SW480 (cell line): ENCODE measurements at regions not wholly inside any gene's neighbourhood (a gene's known extent, or its start where the extent isn't known, plus 50 kb on each side); places are given as distances from the start of the nearest gene placed in this dataset.
"Not testable (repeated sequence)": the region's sequence is repeated elsewhere in the genome, so short reads cannot be mapped to it uniquely, and the experiment has no call there.

Source experiments
- DNase-seq: peaks from one replicate; pipeline ENCODE4 v3.0.0-alpha.2; 2016; ENCODE audit warnings: low spot score

DNA sequence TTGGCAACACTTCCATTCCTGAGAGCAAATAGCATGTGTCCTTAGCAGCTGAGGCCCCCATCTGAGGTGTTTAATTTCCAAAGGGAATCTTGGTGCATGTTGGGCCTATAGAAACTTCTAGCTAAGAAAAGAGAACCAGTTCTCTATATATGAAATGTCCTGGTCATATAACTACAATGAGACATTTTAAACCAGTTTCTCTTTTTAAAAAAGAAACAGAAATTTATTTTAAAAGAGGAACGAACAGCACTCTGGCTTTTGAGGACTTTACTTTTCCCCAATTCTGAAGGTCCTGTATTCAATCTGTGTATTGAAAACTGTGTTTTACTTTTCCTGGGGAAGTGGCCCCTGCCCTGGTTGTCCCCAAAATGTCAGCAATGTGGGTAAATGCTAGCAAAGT, 94.0 kb upstream of the FOXN2 start:
- DNase-seq: no peak

GRCh38 chr2:48221846-48222516, 92.5 kb upstream of the FOXN2 start:
- DNase-seq: peak; percentile 82

- DNase-seq: no peak
These were observed 86.7 kb upstream of the FOXN2 start for GRCh38 chr2:48227617-48228344.

- no peak for DNase-seq
These were observed 86.2 kb upstream of the FOXN2 start for GRCh38 chr2:48228345-48228684.

GRCh38 chr2:48229063-48229462, 85.4 kb upstream of the FOXN2 start:
- DNase-seq: no peak

GRCh38 chr2:48230834-48231233, 83.6 kb upstream of the FOXN2 start:
- DNase-seq: no peak

DNA sequence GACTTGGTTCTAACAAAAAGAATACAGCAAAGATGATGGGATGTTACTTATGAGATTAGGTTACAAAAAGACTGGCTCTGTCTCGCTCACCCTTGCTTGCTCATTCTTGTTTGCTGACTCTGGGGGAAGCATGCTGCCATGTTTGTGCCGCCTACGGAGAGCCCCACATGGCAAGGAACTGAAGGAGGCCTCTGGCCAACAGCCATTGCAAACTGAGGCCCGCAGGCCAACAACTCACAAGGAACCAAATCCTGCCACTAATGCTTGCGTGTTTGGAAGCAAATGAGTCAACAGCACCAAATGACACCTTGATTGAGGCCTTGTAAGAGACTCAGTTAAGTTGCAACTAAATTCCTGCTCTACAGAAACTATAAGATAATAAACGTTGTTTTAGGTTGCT, 82.1 kb upstream of the FOXN2 start:
- DNase-seq: no peak

GRCh38 chr2:48233005-48233404, 81.5 kb upstream of the FOXN2 start:
- DNase-seq: no peak

DNA sequence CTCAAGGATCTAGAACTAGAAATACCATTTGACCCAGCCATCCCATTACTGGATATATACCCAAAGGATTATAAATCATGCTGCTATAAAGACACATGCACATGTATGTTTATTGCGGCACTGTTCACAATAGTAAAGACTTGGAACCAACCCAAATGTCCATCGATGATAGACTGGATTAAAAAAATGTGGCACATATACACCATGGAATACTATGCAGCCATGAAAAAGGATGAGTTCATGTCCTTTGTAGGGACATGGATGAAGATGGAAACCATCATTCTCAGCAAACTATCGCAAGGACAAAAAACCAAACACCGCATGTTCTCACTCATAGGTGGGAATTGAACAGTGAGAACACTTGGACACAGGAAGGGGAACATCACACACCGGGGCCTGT, 80.7 kb upstream of the FOXN2 start:
- not testable (repeated sequence) for DNase-seq

DNA sequence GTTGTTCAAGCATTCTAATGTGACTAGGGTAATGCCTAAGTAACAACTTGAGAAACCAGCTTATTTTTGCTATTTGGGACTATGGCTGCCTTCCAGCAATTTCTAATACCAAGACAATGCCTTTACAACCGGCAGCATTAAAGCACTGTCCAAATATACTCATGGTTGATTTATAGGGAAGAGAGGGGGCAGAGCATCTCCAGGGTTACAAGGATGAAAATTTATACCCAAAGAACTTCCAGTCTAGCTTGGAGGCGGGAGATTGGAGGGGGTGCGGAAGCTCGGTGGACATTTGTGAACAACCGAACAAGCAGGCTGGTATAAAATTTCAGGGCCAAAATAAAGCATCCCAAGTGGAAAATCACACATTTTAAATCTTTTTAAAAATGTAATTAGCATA, 79.4 kb upstream of the FOXN2 start:
- DNase-seq: no peak

- DNase-seq: no peak
These were observed 76.1 kb upstream of the FOXN2 start for GRCh38 chr2:48238381-48238780.

DNA sequence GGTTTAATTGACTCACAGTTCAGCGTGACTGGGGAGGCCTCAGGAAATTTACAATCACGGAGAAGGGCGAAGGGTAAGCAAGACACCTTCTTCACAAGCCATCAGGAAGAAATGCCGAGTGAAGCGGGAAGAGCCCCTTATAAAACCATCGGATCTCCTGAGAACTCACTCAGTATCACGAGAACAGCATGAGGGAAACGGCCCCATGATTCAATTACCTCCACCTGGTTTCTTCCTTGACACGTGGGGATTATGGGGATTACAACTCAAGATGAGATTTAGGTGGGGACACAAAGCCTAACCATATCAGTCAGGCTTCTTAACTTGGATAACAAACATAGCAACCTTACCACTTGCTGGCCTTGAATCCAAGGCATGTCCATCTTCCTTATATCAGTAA, 73.6 kb upstream of the FOXN2 start:
- no peak for DNase-seq

GRCh38 chr2:48247206-48247605, 67.3 kb upstream of the FOXN2 start:
- no peak for DNase-seq

- peak; percentile 69 for DNase-seq
These were observed 66.1 kb upstream of the FOXN2 start for GRCh38 chr2:48248251-48248933.

DNA sequence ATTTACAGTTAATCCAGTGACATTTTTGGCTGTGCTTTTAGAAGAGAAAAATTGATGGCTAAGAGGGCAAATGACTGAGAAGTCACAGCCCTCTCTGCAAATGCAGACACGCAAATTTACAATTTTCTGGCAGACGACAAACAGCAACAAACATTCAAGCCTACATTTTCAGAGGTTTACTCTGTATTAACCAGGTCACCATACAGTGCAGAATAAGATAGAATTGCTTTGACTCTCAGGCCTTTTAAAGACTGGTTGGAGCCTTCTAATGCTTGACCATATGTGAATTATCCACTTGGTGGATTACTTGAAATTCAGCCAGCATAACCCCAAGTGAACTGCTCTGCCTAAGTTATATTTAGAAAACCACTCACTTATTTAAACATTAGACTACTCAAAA, 65.5 kb upstream of the FOXN2 start:
- DNase-seq: no peak

DNA sequence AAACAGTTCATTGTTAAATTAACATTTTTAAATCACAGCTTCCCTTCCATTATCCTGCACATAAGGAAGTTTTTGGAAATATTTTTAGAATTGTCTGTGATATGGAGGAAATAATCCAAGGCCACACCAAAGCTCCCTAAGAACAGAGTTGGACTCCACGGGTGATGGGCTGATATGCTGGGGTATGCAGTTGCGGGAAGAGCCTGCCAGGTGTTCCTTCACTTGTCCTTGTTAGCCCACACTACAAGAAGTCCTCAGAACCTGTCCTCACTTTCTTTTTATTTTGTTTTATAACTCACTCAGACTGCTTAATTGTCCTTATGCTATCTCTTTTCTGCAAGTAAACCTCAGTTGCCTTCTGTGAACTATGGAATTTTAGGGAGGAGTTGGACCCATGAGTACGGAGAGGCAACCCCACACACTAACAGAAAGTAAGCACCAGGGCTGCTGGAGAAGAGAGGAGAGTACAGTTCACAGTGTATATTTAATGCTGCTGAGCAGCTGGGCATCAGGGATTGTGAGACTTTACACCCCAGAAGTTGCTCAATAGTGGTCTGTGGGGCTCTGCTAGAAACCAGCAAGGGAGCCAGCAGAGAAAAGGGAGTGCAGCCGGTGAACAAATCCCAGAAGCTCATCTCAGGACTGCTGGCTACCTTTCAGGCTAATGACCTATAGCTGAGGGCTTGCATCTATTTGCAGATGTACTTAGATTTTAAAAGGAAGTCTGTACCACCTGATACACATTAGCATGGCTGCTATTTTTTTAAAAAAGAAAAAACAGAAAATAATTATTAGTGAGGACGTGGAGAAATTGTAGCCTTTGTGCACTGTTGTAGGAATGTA, 64.6 kb upstream of the FOXN2 start:
- no peak for DNase-seq

DNA sequence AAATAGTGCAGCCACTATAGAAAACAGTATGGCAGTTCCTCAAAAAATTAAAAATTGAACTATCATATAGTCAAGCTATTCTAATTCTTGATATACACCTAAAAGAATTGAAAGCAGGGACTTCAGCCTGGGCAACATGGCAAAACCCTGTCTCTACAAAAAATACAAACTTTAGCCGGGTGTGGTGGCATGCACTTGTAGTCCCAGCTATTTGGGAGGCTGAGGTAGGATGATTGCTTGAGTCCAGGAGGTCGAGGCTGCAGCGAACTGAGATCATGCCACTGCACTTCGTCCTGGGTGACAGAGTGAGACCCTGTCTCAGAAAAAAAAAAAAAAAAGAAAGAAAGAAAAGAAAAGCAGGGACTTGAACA, 64.0 kb upstream of the FOXN2 start:
- DNase-seq: no peak

- DNase-seq: no peak
These were observed 63.5 kb upstream of the FOXN2 start for GRCh38 chr2:48250943-48251342.

GRCh38 chr2:48251437-48252148, 62.9 kb upstream of the FOXN2 start:
- DNase-seq: no peak

- DNase-seq: no peak
These were observed 61.2 kb upstream of the FOXN2 start for GRCh38 chr2:48253301-48253700.

DNA sequence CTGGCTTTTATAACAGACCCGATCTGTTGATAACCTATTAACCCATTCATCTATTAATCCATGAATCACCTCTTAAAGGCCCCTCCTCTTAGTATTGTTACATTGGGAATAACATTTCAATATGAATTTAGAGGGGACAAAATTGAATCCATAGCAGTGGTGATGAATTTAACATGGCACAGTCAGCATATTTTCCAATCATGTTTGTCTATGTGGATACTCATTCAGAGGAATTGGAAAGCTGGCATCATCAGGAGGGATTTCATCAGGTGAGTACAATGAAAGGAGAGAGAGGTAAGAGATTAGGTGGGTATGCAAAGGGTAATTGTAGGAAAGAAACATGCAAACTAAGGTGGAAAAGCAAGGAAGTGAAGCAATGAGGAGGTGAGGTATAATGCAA, 59.6 kb upstream of the FOXN2 start:
- DNase-seq: no peak

- DNase-seq: no peak
These were observed 57.0 kb upstream of the FOXN2 start for GRCh38 chr2:48257456-48257855.
